ENCODE measurements at regions not wholly inside any gene's neighbourhood (a gene's known extent, or its start where the extent isn't known, plus 50 kb on each side); places are given as distances from the start of the nearest gene placed in this dataset.

DNA sequence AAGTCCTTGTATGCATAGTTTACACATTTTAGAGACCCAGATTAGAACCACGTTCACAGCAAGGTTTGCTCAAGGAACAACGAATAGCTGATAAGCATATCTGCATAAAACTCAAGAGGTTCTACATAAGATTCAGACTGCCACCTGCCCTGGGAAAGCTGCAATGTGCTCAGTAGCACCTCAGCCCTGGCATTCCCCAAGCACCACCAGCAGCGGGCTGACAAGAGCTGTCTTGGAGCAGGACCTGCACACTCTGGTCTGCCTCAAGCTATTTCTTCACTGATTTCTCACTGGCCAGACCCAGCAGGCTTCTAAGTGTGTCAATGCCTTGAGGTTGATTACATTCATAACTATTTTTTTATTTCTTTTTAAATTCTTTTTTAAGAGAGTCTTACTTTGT, 65.8 kb upstream of the UQCRFS1 start (continued):
- TF ChIP-seq, protein P1, sequence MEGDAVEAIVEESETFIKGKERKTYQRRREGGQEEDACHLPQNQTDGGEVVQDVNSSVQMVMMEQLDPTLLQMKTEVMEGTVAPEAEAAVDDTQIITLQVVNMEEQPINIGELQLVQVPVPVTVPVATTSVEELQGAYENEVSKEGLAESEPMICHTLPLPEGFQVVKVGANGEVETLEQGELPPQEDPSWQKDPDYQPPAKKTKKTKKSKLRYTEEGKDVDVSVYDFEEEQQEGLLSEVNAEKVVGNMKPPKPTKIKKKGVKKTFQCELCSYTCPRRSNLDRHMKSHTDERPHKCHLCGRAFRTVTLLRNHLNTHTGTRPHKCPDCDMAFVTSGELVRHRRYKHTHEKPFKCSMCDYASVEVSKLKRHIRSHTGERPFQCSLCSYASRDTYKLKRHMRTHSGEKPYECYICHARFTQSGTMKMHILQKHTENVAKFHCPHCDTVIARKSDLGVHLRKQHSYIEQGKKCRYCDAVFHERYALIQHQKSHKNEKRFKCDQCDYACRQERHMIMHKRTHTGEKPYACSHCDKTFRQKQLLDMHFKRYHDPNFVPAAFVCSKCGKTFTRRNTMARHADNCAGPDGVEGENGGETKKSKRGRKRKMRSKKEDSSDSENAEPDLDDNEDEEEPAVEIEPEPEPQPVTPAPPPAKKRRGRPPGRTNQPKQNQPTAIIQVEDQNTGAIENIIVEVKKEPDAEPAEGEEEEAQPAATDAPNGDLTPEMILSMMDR (IDR thresholded peaks at IDR 0.05; ENCODE audit: control extremely low read depth in 1 of 3, insufficient read depth in 1 of 3, low read depth in 1 of 3, low read length in 3 of 3) = no peak
- no peak for TF ChIP-seq RBBP5 (IDR thresholded peaks at IDR 0.05; ENCODE audit: borderline replicate concordance, low read depth, low read length)
- TF ChIP-seq FOSL1 (IDR thresholded peaks at IDR 0.05; ENCODE audit: insufficient read depth, low read depth, low read length) = no peak
- no peak for TF ChIP-seq CTBP2 (IDR thresholded peaks at IDR 0.05; ENCODE audit: borderline replicate concordance, insufficient read depth, insufficient read length, low read length)
- no peak for TF ChIP-seq RAD21 (IDR thresholded peaks at IDR 0.05 in 1 of 2, conservative IDR thresholded peaks at IDR 0.05 in 1 of 2; ENCODE audit: low read depth in 2 of 2, low read length in 2 of 2)
- no peak for TF ChIP-seq TBP (IDR thresholded peaks at IDR 0.05; ENCODE audit: low read depth, low read length)
